MCF 10A (cell line): ENCODE measurements at regions not wholly inside any gene's neighbourhood (a gene's known extent, or its start where the extent isn't known, plus 50 kb on each side); places are given as distances from the start of the nearest gene placed in this dataset.

Experiments used
- BruUV-seq: library from RNA; stranded (reverse); fragments of 400-500 nt; replicated peaks from 2 replicates; lab custom pipeline; 2021; lab: Mats Ljungman, UMichigan
- CTCF ChIA-PET: fragments of 300-600 bp; sonication (Branson Sonifier 250); formaldehyde crosslinking; extraction: SDS; loops from one replicate; lab custom pipeline; 2021; ENCODE audit warnings: antibody characterized with exemption, inconsistent platforms; lab: Yijun Ruan, JAX
- POLR2A ChIA-PET: fragments of 300-600, 350-650 bp; sonication (Branson Sonifier 250); formaldehyde crosslinking; extraction: SDS; loops from one replicate; lab custom pipeline; 2020; ENCODE audit warnings: antibody characterized with exemption, inconsistent platforms; lab: Yijun Ruan, JAX
- DNase-seq: peaks from one replicate; pipeline ENCODE4 v3.0.0-alpha.2; 2018; ENCODE audit not compliant: unreplicated experiment
- H3K27ac Mint-ChIP-seq: one replicate; pipeline ENCODE4 v1.8.0; 2022; ENCODE audit warnings: mild to moderate bottlenecking, low read depth, mixed read lengths; ENCODE audit not compliant: unreplicated experiment
- H3K27me3 Mint-ChIP-seq: one replicate; pipeline ENCODE4 v1.8.0; 2022; ENCODE audit warnings: mixed read lengths; ENCODE audit not compliant: insufficient read depth, unreplicated experiment
- H3K36me3 Mint-ChIP-seq: one replicate; pipeline ENCODE4 v1.8.0; 2022; ENCODE audit warnings: mild to moderate bottlenecking, moderate library complexity, mixed read lengths; ENCODE audit not compliant: insufficient read depth, unreplicated experiment
- H3K4me1 Mint-ChIP-seq: one replicate; pipeline ENCODE4 v1.8.0; 2022; ENCODE audit warnings: mixed read lengths; ENCODE audit not compliant: insufficient read depth, unreplicated experiment
- H3K4me3 Mint-ChIP-seq: one replicate; pipeline ENCODE4 v1.8.0; 2022; ENCODE audit warnings: mild to moderate bottlenecking, moderate library complexity, mixed read lengths; ENCODE audit not compliant: unreplicated experiment
- H3K9me3 Mint-ChIP-seq: one replicate; pipeline ENCODE4 v1.8.0; 2022; ENCODE audit warnings: mixed read lengths; ENCODE audit not compliant: unreplicated experiment
- CTCF ChIP-seq: fragments of 200-600 bp; IDR thresholded peaks from one replicate; pipeline ENCODE4 v1.8.0; 2022; ENCODE audit warnings: antibody characterized with exemption, mild to moderate bottlenecking; ENCODE audit not compliant: unreplicated experiment
- intact Hi-C: fragments of 100-400 bp; cut with micrococcal nuclease; formaldehyde crosslinking; loops from 2 replicates; pipeline ENCODE4 v1.14.1; 2022

GRCh38 chr1:96474985-96475743 is 246.4 kb upstream of the PTBP2 start:
- POLR2A ChIA-PET, result interaction anchor here (1.1 kb wide), 2 partner anchors 11 to 12 kb away, joined by 3 read pairs; no protein-coding TSS in a partner anchor

GRCh38 chr1:96475903-96476302 is 245.7 kb upstream of the PTBP2 start:
- intact Hi-C loops, result no loop called here
- TF ChIP-seq CTCF, result no peak
- Mint-ChIP-seq H3K27me3 (no peaks in the 10 kb centered on the region), H3K36me3 (no peaks in the 10 kb centered on the region), H3K4me1 (peaks cover 20% of the 10 kb centered on the region), H3K9me3 (no peaks in the 10 kb centered on the region), H3K27ac (no peak overlapping the region), H3K4me3 (no peak overlapping the region)
- CTCF ChIA-PET, result no interaction called here
- no TSS peak for BruUV-seq
- POLR2A ChIA-PET, result interaction anchor here (1.1 kb wide), 1 partner anchor 11 kb away, joined by 3 read pairs; no protein-coding TSS in a partner anchor
- DNase-seq, result no peak

More at GRCh38 chr1:96474985-96475743, 246.4 kb upstream of the PTBP2 start:
- no peak for DNase-seq
- Mint-ChIP-seq H3K4me1 (peaks cover 20% of the 10 kb centered on the region), H3K9me3 (no peaks in the 10 kb centered on the region), H3K27ac (no peak overlapping the region), H3K36me3 (no peaks in the 10 kb centered on the region), H3K27me3 (no peaks in the 10 kb centered on the region), H3K4me3 (no peak overlapping the region)
- CTCF ChIA-PET, result interaction anchor here (0.9 kb wide), 1 partner anchor 63 kb away, joined by 3 read pairs; no protein-coding TSS in a partner anchor
- no peak for TF ChIP-seq CTCF
- intact Hi-C loops, result no loop called here
- no TSS peak for BruUV-seq

- no peak overlapping the region for H3K4me3 Mint-ChIP-seq
- BruUV-seq, result no TSS peak
- intact Hi-C loops, result no loop called here
- no peak for DNase-seq
- H3K27ac Mint-ChIP-seq, result no peak overlapping the region
- no peaks in the 10 kb centered on the region for H3K36me3 Mint-ChIP-seq
- peaks cover 15% of the 10 kb centered on the region for H3K4me1 Mint-ChIP-seq
- TF ChIP-seq CTCF, result no peak
- ChIA-PET POLR2A (no interaction called here), CTCF (interaction anchor here (0.5 to 1.7 kb wide), 3 partner anchors 8 to 71 kb away, joined by 3 to 5 read pairs (median 4); no protein-coding TSS in a partner anchor)
- H3K9me3 Mint-ChIP-seq, result no peaks in the 10 kb centered on the region
- no peaks in the 10 kb centered on the region for H3K27me3 Mint-ChIP-seq
Measured at GRCh38 chr1:96478228-96478627, 243.4 kb upstream of the PTBP2 start.

- BruUV-seq, result no TSS peak
- DNase-seq, result no peak
- Mint-ChIP-seq H3K27me3 (no peaks in the 10 kb centered on the region), H3K27ac (no peak overlapping the region), H3K4me3 (no peak overlapping the region), H3K36me3 (no peaks in the 10 kb centered on the region), H3K9me3 (no peaks in the 10 kb centered on the region), H3K4me1 (peaks cover 16% of the 10 kb centered on the region)
- ChIA-PET CTCF (no interaction called here), POLR2A (interaction anchor here (0.7 kb wide), 1 partner anchor 397 kb away, joined by 4 read pairs; no protein-coding TSS in a partner anchor)
- intact Hi-C loops, result no loop called here
- TF ChIP-seq CTCF, result no peak
Measured at GRCh38 chr1:96481409-96481808, 240.2 kb upstream of the PTBP2 start.
